ENCODE measurements at regions not wholly inside any gene's neighbourhood (a gene's known extent, or its start where the extent isn't known, plus 50 kb on each side); places are given as distances from the start of the nearest gene placed in this dataset.

DNA sequence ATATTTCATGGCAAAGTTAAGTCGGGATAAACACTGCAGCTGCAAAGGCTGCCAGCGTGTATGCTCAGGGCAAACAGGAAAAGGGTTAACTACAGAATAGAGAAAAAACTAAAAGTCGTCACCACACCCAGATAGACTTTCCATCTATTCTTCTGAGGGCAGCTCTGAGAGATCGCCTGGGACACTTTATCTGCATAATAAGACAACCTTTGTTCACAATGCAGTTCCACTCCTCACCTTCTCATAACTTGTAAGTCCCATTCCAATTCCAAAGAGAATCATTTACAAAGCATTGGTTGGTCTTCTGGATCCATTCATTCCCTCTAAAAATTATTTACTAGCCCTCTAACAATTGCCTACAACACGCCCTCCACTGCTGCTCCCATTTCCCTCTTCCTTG is 437.4 kb downstream of the RND3 start:
- no peak for TF ChIP-seq EZH2 (IDR thresholded peaks at IDR 0.05; ENCODE audit: insufficient read depth, poor library complexity, severe bottlenecking)
- TF ChIP-seq EZH2phosphoT487 (IDR thresholded peaks at IDR 0.05; ENCODE audit: insufficient read depth, low read depth) = no peak
